IMR-90 (cell line): ENCODE measurements at regions not wholly inside any gene's neighbourhood (a gene's known extent, or its start where the extent isn't known, plus 50 kb on each side); places are given as distances from the start of the nearest gene placed in this dataset.

Source experiments
- BHLHE40 ChIP-seq: fragments of 150-350 bp; IDR thresholded peaks from 2 replicates; pipeline ENCODE4 v1.6.1; 2016; ENCODE audit warnings: mild to moderate bottlenecking, low read depth, low read length
- CEBPB ChIP-seq: IDR thresholded peaks from 2 replicates; pipeline ENCODE4 v1.6.1; 2012; ENCODE audit warnings: low read depth, low read length, improper control_type of control experiment
- CHD1 ChIP-seq: IDR thresholded peaks from 2 replicates; pipeline ENCODE4 v1.6.1; 2012; ENCODE audit warnings: low read depth, low read length, improper control_type of control experiment
- CTCF ChIP-seq: conservative IDR thresholded peaks from 2 replicates; pipeline ENCODE4 v1.5.1; 2012; ENCODE audit warnings: mild to moderate bottlenecking, low read depth, low read length, improper control_type of control experiment
- FOS ChIP-seq: fragments of 150-350 bp; IDR thresholded peaks from 2 replicates; pipeline ENCODE4 v1.6.1; 2016; ENCODE audit warnings: low read depth, low read length
- MAFK ChIP-seq: IDR thresholded peaks from 2 replicates; pipeline ENCODE4 v1.6.1; 2012; ENCODE audit warnings: low read depth, low read length, improper control_type of control experiment
- MAZ ChIP-seq: IDR thresholded peaks from 2 replicates; pipeline ENCODE4 v1.6.1; 2012; ENCODE audit warnings: low read depth, mild to moderate bottlenecking, low read length, improper control_type of control experiment, moderate library complexity, borderline replicate concordance
- MXI1 ChIP-seq: IDR thresholded peaks from 2 replicates; pipeline ENCODE4 v1.6.1; 2012; ENCODE audit warnings: low read depth, mild to moderate bottlenecking, low read length, moderate library complexity, borderline replicate concordance
- POLR2A ChIP-seq: IDR thresholded peaks from 2 replicates; pipeline ENCODE4 v1.6.1; 2012; ENCODE audit warnings: mild to moderate bottlenecking, low read depth, low read length
- RAD21 ChIP-seq: IDR thresholded peaks from 2 replicates; pipeline ENCODE4 v1.6.1; 2012; ENCODE audit warnings: low read length, improper control_type of control experiment
- RCOR1 ChIP-seq: IDR thresholded peaks from 2 replicates; pipeline ENCODE4 v1.6.1; 2012; ENCODE audit warnings: mild to moderate bottlenecking, low read length, improper control_type of control experiment; ENCODE audit not compliant: insufficient replicate concordance
- RFX5 ChIP-seq: IDR thresholded peaks from 2 replicates; pipeline ENCODE4 v1.8.0; 2012; ENCODE audit warnings: low read depth, mild to moderate bottlenecking, low read length, moderate library complexity
- SMC3 ChIP-seq: fragments of 150-350 bp; IDR thresholded peaks from 2 replicates; pipeline ENCODE4 v1.6.1; 2016; ENCODE audit warnings: low read depth, mild to moderate bottlenecking, antibody characterized with exemption, low read length, moderate library complexity
- USF2 ChIP-seq: fragments of 150-350 bp; IDR thresholded peaks from 2 replicates; pipeline ENCODE4 v1.6.1; 2017; ENCODE audit warnings: mild to moderate bottlenecking, antibody characterized with exemption, low read length, low read depth

- TF ChIP-seq RAD21, result no peak
- no peak for TF ChIP-seq CTCF
- TF ChIP-seq FOS, result no peak
- TF ChIP-seq POLR2A, result no peak
- TF ChIP-seq USF2, result no peak
- no peak for TF ChIP-seq MAFK
- no peak for TF ChIP-seq MAZ
- no peak for TF ChIP-seq RCOR1
- TF ChIP-seq MXI1, result no peak
- TF ChIP-seq SMC3, result no peak
- no peak for TF ChIP-seq CHD1
- no peak for TF ChIP-seq RFX5
- no peak for TF ChIP-seq BHLHE40
- no peak for TF ChIP-seq CEBPB
These were observed 428.8 kb upstream of the CLINT1 start for GRCh38 chr5:158287643-158288271.
